ENCODE measurements at regions not wholly inside any gene's neighbourhood (a gene's known extent, or its start where the extent isn't known, plus 50 kb on each side); places are given as distances from the start of the nearest gene placed in this dataset.

- TF ChIP-seq CTCF (IDR thresholded peaks at IDR 0.05; ENCODE audit: low read depth, low read length, missing control alignments): no peak
- H3K4me3 ChIP-seq (ENCODE audit: low read depth, low read length): no peak overlapping the region
- peak; percentile 64 for DNase-seq (ENCODE audit: low read depth)
Observed at GRCh38 chr12:88299567-88300101, 157.5 kb downstream of the TMTC3 start.

- no peak for DNase-seq (ENCODE audit: low read depth)
- no peak overlapping the region for H3K4me3 ChIP-seq (ENCODE audit: low read depth, low read length)
- no peak for TF ChIP-seq CTCF (IDR thresholded peaks at IDR 0.05; ENCODE audit: low read depth, low read length, missing control alignments)
Observed at GRCh38 chr12:88300931-88301330, 158.8 kb downstream of the TMTC3 start.

GRCh38 chr12:88303335-88303734 lies 161.2 kb downstream of the TMTC3 start:
- no peak for DNase-seq (ENCODE audit: low read depth)
- H3K4me3 ChIP-seq (ENCODE audit: low read depth, low read length): no peak overlapping the region
- TF ChIP-seq CTCF (IDR thresholded peaks at IDR 0.05; ENCODE audit: low read depth, low read length, missing control alignments): no peak

GRCh38 chr12:88305254-88305890 lies 163.3 kb downstream of the TMTC3 start:
- no peak for TF ChIP-seq CTCF (IDR thresholded peaks at IDR 0.05; ENCODE audit: low read depth, low read length, missing control alignments)
- no peak for DNase-seq (ENCODE audit: low read depth)
- no peak overlapping the region for H3K4me3 ChIP-seq (ENCODE audit: low read depth, low read length)

GRCh38 chr12:88306471-88307069 lies 164.5 kb downstream of the TMTC3 start:
- no peak for DNase-seq (ENCODE audit: low read depth)
- H3K4me3 ChIP-seq (ENCODE audit: low read depth, low read length): no peak overlapping the region
- TF ChIP-seq CTCF (IDR thresholded peaks at IDR 0.05; ENCODE audit: low read depth, low read length, missing control alignments): no peak

GRCh38 chr12:88307961-88308360 lies 165.9 kb downstream of the TMTC3 start:
- no peak for TF ChIP-seq CTCF (IDR thresholded peaks at IDR 0.05; ENCODE audit: low read depth, low read length, missing control alignments)
- no peak for DNase-seq (ENCODE audit: low read depth)
- H3K4me3 ChIP-seq (ENCODE audit: low read depth, low read length): no peak overlapping the region

- no peak overlapping the region for H3K4me3 ChIP-seq (ENCODE audit: low read depth, low read length)
- no peak for TF ChIP-seq CTCF (IDR thresholded peaks at IDR 0.05; ENCODE audit: low read depth, low read length, missing control alignments)
- no peak for DNase-seq (ENCODE audit: low read depth)
Observed at GRCh38 chr12:88308825-88309224, 166.7 kb downstream of the TMTC3 start.

Measured in GM12864 (cell line).